NB4 (cell line): ENCODE measurements at regions not wholly inside any gene's neighbourhood (a gene's known extent, or its start where the extent isn't known, plus 50 kb on each side); places are given as distances from the start of the nearest gene placed in this dataset.

Source experiments
- DNase-seq: peaks from one replicate; pipeline ENCODE4 v3.0.0; 2010; ENCODE audit warnings: low read depth
- H3K4me3 ChIP-seq: one replicate; pipeline ENCODE4 v1.5.1; 2011; ENCODE audit warnings: mild to moderate bottlenecking, low read depth, low read length, moderate library complexity
- MYC ChIP-seq: IDR thresholded peaks from 2 replicates; pipeline ENCODE4 v1.6.1; 2011; ENCODE audit warnings: low read depth, low read length
- POLR2A ChIP-seq: IDR thresholded peaks from 2 replicates; pipeline ENCODE4 v1.6.1; 2011; ENCODE audit warnings: mild to moderate bottlenecking; ENCODE audit not compliant: insufficient read length; ENCODE audit errors: extremely low read depth
- TF ChIP-seq, protein P1 (sequence below): IDR thresholded peaks from 2 replicates; pipeline ENCODE4 v1.6.1; 2011; ENCODE audit warnings: low read depth, low read length
- TF ChIP-seq, protein P2 (sequence below): IDR thresholded peaks from one replicate; pipeline ENCODE4 v1.5.1; 2012; ENCODE audit warnings: low read depth, low read length

DNA sequence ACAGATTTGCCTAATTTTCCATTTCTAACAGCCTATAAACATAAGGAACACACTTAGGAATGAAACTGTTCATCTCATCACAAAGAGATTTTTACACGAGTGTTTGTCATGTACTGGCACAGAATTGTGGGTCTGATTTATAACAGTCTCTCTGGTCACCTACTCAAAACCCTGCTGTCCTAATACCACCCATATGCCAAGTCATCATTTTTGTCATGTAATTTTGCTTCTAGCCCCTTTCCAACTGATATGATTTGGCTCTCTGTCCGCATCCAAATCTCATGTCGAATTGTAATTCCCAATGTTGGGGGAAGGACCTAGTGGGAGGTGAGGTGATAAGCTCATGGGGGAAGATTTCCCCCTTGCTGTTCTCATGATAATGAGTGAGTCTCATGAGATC lies 284.1 kb upstream of the SLITRK2 start:
- DNase-seq, result no peak
- TF ChIP-seq POLR2A (no peak), MYC (no peak)
- TF ChIP-seq, protein P1, sequence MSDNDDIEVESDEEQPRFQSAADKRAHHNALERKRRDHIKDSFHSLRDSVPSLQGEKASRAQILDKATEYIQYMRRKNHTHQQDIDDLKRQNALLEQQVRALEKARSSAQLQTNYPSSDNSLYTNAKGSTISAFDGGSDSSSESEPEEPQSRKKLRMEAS, result no peak
- TF ChIP-seq, protein P2, sequence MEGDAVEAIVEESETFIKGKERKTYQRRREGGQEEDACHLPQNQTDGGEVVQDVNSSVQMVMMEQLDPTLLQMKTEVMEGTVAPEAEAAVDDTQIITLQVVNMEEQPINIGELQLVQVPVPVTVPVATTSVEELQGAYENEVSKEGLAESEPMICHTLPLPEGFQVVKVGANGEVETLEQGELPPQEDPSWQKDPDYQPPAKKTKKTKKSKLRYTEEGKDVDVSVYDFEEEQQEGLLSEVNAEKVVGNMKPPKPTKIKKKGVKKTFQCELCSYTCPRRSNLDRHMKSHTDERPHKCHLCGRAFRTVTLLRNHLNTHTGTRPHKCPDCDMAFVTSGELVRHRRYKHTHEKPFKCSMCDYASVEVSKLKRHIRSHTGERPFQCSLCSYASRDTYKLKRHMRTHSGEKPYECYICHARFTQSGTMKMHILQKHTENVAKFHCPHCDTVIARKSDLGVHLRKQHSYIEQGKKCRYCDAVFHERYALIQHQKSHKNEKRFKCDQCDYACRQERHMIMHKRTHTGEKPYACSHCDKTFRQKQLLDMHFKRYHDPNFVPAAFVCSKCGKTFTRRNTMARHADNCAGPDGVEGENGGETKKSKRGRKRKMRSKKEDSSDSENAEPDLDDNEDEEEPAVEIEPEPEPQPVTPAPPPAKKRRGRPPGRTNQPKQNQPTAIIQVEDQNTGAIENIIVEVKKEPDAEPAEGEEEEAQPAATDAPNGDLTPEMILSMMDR, result no peak
- no peak overlapping the region for H3K4me3 ChIP-seq

DNA sequence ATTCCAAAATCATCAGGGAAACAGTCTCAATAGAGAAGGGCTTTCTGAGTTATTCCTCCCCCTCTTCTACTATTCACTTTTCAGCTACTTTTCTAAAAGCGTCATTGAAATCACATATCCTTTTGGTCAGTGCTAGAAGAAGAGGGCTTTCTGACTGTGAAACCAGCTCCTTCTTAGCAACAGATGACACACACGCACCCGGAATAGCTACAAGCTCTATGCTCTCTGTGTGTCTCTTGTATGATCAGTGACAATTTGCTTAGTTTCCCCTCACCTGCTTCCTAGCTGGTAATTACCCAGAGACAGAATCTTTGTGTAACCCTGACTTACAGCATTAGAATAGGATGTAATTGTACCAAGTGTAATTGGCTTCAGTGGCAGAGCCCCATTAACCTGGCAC lies 268.1 kb upstream of the SLITRK2 start:
- TF ChIP-seq MYC, result no peak
- TF ChIP-seq, protein P2, result no peak
- TF ChIP-seq POLR2A, result no peak
- TF ChIP-seq, protein P1, result no peak
- H3K4me3 ChIP-seq, result no peak overlapping the region
- DNase-seq, result no peak

DNA sequence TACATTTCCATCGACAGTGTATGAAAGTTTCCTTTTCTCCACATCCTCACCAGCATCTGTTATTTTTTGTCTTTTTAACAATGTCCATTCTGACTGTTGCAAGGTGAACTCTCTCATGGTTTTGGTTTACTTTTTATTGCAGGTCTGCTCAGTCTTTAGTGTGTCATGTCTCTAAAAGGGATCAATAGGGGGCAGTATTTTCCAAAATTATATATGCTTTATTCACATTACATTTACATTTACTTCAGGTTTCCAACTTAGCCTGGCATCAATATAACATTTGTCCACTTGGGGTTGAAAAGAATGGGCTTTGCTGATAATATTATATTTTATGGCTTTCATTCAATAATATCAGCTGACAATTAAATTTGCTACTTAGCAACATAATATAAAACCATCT lies 265.0 kb upstream of the SLITRK2 start:
- TF ChIP-seq, protein P1, result no peak
- TF ChIP-seq, protein P2, result no peak
- no peak for TF ChIP-seq MYC
- no peak for TF ChIP-seq POLR2A
- DNase-seq, result peak; percentile 9
- no peak overlapping the region for H3K4me3 ChIP-seq

DNA sequence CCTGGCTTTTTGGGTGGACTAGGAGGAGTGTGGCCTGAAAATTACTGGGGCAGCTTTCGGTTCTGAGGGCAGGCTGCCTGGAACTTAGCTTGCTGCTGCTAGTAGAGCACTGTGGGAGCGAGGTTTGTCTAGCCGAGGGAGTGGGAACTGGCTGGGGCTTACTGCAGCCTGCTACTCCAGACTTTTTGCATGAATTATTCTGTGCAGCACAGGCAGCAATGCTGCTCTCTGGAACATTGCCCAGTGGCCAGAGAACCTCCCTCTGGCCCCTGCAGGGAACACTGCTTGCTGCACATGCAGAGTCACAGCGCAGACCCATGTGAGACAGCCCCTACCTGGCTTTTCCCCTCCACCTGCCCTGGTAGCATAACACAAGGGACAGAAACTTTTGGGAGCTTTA lies 263.9 kb upstream of the SLITRK2 start:
- no peak for DNase-seq
- TF ChIP-seq MYC, result no peak
- TF ChIP-seq, protein P2, result no peak
- TF ChIP-seq POLR2A, result no peak
- TF ChIP-seq, protein P1, result no peak
- H3K4me3 ChIP-seq, result no peak overlapping the region

DNA sequence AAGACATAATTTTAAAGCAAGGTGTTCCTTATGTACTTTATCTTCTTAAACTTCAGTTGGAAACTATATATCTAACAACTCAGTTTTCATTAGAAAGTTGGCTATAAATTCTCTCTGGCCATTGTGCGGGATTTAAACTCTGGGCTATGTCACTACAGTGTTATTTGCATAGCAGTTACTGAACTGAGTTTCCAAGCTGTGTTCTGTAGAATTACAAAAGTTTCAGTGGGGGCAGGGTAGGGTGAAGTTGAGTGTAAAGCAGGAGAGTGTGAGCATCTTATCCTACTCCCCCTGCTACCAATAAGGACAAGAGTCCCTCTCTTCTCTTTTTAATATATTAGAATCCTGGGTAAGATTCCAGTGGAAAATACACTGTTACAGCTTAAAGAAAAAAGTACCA lies 254.5 kb upstream of the SLITRK2 start:
- no peak overlapping the region for H3K4me3 ChIP-seq
- TF ChIP-seq POLR2A (no peak), MYC (no peak)
- TF ChIP-seq, protein P1, result no peak
- TF ChIP-seq, protein P2, result no peak
- no peak for DNase-seq

DNA sequence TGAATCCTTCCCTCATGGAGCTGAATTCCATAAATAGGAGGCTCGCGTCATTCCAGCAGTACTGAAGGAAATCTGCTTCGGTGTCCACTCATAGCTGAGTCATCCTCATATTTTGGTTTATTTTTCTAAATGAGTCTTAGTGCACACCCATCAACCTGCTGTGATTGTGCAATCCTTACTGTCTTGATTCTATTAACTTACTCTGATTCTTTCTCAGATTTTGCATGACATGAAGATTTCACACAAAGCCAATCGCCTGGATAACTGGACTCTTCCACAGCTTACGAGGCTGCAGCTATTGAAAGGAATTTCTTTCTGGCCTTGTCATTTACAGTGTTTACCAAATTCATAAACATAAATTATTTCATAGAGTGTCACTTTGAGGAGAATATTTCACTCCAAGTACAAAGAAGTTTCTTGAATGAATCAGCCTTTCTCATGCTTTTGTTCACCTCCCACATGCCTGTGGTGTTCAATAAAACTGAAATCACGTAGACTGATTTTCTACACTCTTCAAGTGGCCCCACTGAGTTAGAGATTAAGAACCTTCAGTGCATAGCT lies 207.6 kb upstream of the SLITRK2 start:
- H3K4me3 ChIP-seq, result no peak overlapping the region
- TF ChIP-seq POLR2A, result no peak
- TF ChIP-seq, protein P1, result no peak
- TF ChIP-seq, protein P2, result no peak
- no peak for TF ChIP-seq MYC
- no peak for DNase-seq
